Medulla oblongata (tissue), 1 donor: ENCODE measurements at regions not wholly inside any gene's neighbourhood (a gene's known extent, or its start where the extent isn't known, plus 50 kb on each side); places are given as distances from the start of the nearest gene placed in this dataset.
A peak's percentile ranks its signal among the peaks of the same experiment; 100 is the strongest.

Experiments used
- DNase-seq: peaks from one replicate; pipeline ENCODE4 v3.0.0-alpha.2; 2015; ENCODE audit errors: extremely low spot score

DNA sequence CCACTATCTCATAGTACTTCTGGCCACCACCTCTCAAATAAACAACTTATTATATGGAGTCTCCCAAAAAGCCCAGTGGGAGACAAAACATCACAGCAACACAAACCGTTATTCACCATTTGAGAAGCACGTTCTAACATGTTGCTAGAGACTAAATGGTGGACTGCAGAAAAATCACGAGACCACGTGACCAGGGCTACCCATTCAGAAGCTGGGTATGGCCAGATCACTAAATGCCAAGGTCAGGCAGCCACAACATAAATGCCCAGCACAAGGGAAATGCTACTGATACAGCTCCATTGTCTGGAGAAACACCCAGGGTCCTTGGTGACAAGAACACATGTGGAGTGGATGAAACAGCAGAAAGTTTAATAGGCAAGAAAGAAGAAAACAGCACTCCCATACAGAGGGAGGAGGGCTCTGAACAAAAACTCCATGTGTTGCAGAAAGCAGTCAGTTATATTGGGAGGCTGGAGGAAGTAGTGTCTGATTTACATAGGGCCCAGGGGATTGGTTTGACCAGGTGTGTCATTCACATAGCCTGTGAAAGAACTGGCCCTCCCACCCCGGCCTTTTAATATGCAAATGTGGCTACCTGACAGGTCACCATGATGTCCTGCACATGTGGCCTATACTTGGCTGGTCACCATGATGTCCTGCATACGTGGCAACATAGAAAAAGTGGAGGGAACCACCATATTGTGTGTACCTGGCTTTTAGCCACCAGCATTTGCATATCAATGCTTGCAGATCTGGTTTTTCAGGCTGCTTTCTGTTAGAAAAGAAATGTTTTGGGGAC lies 97.2 kb downstream of the TRIM36 start:
- no peak for DNase-seq

DNA sequence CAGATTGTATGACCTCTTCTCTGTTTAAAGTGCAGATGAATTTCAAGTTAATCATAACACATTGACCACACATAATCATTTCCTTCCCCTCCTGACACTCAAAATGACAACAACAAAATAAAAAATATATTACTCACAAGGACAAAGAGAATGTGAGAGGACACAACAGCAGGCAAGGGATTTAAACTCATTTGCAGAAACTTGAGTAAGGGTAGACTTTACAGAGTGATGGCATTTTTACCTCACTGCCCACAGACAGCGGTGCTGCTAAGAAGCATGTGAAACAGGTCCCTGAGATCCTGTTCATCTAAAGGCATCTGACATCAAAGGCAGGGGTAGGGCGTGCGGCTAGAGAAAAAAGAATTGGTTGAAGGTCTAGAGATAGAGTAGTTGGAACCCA lies 99.0 kb downstream of the TRIM36 start:
- DNase-seq: no peak

DNA sequence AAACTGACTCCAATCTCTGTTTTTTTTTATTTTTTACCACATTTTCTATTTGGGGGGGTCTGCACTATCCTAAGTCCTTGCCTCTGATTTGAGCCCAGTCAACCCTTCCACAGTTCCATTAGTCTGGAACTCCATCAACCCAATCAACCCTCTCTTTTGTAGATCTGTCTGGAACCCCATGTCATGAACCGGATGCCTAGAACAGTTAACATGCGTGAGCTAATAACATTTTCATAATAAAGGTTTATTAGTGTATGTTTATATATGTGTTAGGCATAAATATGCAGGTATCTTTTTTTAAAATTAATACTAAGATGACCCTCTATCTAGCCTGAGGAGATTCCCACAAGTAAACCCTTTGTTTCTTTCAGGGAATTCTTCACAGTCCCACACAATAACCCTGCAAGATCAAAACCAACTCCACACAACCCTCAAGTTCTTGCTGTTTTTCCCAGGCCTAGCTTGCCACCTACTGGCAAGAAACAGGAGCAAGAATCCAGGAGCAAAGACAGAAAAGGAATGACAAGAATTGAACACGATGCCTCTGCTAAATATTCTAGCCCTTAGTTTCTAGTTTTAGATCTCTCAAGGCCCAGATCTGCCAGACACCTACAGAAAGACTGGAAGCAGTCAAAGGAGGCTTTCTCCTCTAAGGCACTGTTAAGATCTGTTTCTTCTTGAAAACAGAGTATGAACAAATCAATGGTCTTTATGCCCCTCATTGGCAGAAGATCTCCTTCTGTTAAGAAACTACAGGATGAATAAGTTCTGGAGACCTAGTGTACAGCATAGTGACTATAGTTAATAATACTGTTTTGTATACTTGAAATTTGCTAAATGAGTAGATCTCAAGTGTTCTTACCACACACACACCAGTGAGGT lies 100.4 kb downstream of the TRIM36 start:
- DNase-seq: peak; percentile 84

DNA sequence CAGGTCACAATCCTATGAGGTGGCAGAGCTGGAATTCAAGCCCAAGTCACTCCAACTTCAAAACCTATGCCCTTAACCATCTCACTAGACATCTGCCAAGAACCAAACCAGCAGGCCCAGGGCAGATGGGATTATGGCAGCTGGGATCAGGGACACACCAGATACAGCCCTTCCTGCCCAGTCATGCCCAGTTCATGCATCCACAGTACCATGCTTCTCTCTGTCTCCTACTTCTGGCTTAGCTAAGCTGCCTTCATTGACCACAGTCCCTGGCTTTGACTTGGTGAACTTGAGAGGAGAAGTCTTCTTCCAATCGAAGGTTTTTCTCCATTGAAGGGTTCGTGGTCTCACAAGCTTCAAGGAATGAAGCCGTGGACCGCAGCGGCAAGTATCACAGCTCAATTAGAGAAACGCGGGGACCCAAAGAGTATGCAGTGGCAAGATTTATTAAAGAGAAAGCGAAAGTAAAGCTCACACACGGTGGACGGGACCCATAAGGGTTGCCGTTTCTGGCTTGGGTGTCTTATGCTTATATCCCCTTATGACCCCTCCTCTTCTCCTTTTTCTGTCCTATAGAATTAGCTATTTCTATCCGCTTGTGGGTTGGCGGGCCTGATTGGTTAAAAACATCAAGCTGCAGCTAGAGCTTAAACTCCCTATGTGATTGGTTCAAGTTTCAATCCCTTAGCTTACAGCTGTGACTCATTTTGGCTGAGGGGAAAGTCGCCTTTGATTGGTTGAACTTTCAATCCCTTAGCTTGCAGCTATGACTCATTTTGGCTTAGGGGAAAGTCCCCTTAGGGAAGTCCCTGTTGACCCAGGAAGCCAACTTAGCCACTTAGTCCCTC lies 101.2 kb downstream of the TRIM36 start:
- no peak for DNase-seq

DNA sequence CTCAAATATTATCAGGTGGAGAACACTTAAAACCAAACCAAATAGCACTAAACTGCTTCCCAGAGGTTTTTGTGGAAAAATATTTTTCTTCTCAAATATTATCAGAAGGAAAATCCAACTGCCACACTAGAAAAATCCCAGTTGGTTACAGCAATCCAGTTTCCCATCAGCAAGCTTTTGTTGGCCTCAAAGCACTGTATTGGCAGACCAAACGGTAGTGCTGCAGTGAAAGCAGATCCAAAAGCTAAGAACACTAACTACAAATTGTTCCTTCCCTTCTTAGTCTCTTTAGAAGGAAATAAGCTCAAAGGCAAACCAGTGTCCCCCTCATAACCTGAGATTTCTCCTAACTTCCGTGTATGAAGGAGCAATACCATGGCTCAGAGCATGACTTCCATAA lies 105.3 kb downstream of the TRIM36 start:
- peak; percentile 33 for DNase-seq

DNA sequence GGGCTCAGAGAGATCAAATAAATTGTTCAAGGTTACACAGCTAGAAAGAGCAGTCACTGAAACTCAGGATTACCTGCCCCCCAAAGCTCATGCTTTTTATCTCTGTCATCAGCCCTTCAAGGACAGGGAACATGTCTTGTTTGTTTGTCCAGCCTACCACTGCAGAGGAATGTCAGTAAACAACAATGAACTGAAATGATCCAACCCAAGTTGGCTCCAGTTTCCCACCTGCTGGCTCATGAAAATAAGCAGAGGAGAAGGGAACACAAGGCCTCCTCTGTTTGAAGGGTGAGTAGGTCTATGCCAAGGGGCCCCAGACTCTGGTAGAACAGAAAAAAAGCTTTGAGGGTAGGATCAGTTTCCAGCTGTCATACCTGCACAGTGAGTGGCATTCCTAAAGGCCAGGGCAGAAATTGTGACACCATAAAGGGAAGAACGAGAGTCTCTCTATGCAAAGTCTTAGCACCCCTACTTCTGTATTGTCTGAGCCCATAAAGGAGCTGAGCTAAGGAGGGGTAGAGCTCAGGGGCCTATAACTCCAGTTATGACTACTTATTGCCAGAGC lies 115.2 kb downstream of the TRIM36 start:
- no peak for DNase-seq

DNA sequence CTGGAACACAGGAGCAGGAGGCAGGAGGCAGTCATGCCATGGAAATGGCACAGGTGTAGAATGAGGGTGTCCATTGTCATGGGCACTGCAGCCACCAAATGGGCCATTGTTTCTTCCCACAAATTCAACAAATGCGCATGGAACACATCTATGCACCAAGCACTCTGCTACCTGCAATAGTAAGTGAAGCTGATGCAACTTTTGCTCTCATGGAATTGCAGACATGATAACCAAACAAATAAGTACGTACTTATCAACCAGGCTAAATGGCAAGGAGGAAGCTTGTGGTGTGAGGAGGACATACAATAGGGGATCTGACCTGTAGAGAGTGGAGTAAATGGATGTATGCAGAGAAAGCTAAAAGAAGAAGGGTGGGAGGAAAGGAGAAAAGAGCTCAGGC lies 116.8 kb downstream of the TRIM36 start:
- no peak for DNase-seq

DNA sequence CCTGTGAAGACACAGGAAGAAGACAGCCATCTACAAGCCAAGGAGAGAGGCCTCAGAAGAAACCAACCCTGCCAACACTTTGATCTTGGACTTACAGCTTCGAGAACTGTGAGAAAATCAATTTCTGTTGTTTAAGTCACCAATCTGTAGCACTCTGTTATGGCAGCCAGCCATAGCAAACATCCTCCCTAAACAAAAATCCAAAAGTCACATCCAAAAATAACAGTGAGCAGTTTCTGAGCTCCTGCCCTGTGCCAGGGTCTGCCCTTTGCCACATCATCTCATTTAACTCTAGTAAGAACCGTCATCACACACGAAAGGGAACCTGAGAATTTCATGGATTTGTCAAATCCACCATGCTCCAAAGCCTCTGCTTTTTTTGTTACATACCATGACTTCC lies 118.8 kb downstream of the TRIM36 start:
- DNase-seq: no peak

DNA sequence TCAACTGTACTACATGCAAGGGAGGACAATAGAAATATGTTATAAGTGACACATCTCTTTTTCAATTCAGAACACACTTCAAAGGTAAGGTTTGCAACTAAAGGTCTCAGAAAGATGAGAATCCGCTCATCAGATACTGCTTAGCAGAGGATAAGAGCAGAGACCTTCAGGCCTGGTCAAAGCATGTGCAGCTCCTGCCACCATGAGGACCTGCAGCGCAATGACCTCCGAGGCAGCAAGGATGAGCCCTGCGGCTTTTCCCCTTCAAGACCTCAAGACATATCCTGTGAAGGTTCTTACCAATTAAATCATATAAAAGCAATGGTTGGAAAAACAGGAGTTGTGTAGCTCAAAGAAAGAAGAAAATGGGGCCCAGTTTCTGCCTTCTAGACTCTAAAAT lies 135.8 kb downstream of the TRIM36 start:
- DNase-seq: peak; percentile 16

DNA sequence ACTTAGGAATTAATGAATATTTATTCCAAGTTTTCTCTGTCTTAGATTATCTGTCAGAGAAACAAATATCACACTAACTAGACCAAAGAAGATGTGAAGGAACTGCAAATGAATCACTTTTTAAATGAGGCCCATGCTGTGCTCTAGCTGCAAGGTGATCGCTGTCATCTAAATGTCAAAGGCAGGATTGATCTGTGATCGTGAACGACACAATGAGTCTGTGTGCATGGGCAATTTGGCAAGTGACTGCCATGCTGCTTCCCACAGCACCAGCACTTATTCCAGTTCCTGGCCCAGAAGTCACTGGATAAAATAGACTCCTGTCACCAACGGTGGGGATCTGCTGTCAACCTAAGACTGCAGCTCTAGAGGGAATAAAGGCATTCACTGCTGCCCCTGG lies 141.2 kb downstream of the TRIM36 start:
- no peak for DNase-seq

DNA sequence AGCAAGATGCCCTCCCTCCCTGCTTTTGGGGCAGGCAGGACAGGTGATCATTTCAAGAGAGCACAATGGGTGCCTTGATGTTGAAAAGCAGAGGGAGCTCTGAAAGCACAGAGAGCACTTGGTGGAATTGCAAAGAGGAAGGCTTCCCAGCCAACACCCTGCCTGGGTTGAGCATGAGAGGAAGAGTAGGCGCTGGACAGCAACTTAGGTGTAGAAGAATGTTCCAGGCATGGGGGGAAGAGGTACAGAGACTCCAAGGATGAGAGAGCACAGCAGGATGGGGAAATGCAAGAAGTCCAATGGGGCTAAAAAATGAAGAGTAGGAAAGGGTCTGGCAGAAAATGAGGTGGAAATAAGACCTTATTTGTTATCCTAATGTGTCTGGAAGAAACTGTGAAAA lies 144.8 kb downstream of the TRIM36 start:
- DNase-seq: no peak

DNA sequence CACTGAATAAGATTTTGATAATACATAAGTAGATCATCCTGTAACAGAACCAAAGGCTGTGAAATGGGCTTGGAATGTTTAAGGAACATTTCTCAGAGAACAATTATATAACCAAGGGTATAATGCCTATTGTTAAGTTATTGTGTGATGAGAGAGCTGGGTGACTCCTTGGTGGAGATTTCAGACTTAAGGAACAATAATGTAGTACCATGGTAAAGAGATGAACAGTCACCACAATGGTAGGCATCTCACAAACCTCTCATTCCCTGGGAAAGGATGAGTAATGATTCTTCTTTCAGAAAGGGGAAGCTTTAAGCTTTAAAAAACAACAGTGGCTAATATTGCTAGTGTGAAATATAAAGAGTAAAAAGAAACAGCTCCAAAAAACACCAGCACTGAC lies 147.4 kb downstream of the TRIM36 start:
- no peak for DNase-seq

DNA sequence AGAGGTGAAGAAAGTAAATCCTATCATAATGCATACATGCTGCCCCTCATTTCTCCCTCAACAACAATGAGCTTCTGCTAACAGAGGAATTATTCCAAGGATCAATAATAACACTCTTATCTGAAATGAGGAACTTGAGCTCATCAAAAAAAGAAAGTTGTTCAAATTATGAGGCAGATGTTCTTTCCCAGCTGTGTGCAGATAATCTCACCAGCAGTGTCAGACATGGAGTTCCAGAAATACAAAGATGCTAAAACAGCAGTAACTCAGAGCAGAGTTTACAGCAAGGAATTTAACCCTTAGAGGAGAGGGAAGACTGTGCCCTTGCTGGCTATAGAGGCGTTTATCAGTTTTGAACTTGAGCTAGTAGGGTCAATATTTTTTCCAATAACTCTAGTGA lies 153.1 kb downstream of the TRIM36 start:
- no peak for DNase-seq

DNA sequence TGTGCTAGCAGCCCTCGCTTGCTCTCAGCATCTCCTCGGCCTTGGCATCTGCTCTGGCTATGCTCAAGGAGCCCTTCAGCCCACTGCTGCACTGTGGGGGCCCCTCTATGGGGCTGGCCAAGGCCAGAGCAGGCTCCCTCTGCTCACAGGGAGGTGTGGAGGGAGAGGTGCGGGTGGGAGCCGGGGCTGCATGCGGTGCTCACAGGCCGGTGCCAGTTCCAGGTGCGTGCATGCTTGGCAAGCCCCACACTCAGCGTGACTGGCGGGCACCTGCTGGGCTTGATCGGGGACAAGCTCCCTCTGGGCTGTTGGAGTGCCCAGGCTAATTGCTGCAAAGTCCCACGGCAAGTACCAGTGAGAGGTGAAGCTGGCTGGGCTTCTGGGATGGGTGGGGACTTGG lies 170.5 kb downstream of the TRIM36 start:
- no peak for DNase-seq

DNA sequence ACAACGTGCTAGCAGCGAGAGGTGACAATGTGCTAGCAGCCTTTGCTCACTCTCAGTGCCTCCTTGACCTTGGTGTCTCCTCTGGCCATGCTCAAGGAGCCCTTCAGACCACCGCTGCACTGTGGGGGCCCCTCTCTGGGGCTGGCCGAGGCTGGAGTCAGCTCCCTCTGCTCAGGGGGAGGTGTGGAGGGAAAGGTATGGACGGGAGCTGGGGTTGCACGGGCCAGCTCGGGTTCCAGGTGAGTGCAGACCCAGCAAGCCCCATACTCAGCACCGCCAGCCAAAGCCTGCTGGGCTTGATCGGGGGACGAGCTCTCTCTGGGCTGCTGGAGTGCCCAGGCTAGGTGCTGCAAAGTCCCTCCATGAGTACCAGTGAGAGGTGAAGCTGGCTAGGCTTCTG lies 180.2 kb downstream of the TRIM36 start:
- DNase-seq: no peak

DNA sequence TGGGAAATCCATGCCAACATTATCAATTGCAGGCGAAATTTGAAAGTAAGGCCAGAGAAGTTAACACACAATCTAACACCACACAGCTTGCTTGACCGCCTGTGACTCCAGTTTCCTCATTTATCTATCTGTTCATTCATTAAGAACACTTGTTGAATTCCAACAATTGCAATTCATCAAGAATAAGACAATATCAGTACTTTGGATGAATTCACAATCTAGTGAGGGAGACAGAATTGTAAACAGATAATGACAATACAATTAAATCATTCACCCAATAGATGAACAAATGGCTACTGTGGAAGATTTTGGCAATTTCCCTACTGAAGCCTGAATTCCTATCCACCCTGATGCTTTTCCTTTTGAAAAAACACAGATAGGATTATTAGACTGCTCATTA lies 181.6 kb downstream of the TRIM36 start:
- DNase-seq: peak; percentile 22

DNA sequence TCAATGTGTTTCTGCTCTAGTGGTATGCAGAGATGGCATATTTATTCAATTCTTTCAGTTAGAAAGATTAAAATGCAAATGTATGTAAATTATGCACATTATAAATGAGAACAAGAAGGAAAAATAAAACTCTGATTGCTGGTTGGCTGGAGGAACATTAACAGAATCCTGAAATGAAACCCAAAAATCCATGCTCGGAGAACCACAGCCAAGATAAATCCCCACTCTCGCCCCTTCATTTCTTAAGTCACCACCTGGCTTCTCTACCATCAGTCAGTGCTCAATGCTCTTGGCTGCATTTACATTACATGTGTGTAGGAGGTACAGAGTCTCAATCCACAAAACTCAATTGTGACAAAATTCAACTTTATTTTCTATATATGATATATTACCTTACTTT lies 184.9 kb downstream of the TRIM36 start:
- no peak for DNase-seq

DNA sequence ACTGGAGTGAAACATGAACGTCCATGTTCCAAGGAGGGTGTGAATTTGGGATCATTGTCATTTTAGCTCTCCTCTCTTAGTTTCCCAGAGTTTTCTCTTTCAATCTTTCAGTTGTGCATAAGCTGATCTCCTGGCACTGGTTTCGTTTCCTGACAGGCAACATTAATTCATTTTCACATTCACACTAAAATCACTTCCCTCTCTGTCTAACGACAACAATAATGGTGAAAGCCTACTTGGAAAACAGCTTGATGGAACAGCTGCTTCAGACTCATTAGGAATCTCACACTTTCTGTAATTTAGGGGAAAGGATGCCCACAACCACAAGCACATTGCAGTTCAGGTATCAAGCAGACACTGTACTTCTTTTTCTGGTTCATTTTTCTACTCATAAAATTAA lies 188.6 kb downstream of the TRIM36 start:
- no peak for DNase-seq

DNA sequence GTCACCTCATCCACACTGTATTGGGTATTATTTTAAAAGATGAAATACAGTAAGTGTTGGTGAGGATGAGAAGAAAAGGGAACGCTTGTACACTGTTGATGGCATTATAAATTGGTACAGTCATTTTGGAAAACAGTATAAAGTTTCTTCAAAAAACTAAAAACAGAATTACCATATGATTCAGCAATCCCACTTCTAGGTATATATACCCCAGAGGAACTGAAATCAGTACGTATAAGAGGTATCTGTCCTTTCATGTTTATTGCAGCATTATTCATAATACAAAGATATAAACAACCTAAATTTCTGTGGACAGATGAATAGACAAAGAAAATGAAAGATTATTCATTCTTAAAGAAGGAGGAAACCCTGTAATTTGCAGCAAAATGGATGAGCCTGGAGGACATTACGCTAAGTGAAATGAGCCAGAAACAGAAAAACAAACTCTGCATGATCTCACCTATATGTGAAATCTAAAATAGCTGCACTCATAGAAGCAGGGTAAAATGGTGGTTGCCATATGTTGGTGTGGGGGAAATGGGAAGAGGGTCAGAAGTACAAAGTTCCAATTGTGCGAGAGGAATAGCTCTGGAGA lies 191.6 kb downstream of the TRIM36 start:
- DNase-seq: no peak

DNA sequence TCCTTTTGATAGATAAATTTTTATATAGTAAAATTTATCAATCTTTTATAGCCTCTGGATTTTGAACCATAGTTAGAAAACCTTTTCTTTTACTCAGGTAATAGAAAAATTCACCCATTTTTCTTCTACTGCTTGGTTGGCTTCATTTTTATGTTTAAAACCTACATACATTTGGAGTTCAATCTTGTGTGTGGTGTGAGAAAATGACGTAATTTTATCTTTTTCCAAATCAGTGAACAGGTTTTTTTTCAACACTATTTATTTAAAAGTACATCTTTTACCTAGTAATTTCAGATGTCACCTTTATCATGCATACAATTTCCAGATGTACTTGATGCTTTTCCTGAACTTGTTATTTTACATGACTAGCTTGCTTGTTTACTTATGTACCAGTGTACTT lies 200.2 kb downstream of the TRIM36 start:
- DNase-seq: no peak

DNA sequence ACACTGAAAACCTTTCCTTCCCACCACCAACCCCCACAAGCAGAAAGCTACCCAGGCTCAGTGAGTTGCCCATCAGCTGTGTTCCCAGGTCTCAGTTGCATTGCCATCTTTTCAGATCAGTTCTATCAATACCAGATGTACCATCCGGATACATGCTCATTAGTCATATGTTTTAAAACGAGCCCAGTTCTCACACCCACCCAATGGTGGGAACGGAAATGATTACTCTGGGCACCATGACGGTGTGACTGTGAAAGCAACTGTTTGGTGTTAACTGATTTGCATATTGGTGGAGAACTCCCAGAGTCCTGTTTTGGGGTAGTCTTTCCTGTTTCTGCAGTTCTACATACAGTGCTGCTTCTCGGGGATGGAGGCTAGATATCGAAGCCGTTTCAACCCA lies 212.3 kb downstream of the TRIM36 start:
- DNase-seq: no peak

DNA sequence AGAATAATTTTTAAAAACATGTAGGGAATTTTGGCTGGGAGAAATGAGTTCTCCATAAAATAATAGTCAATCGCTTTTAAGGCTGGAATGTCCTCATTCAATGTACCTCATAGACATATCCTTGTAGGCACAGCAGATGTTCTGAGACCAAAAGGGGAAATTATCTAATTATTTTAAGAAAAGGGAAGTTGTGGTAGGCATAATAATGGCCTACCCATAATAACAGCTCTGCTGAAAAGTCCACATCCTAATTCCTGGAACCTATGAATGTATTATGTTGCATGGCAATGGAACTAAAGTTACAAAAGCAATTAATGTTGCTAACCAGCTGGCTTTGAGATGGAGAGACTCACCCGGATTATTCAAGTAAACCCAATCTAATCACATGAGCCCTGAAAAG lies 216.1 kb downstream of the TRIM36 start:
- DNase-seq: peak; percentile 5
